WI38 (cell line): ENCODE measurements at regions not wholly inside any gene's neighbourhood (a gene's known extent, or its start where the extent isn't known, plus 50 kb on each side); places are given as distances from the start of the nearest gene placed in this dataset.

ENCODE experiments used
- H3K4me3 ChIP-seq: 2 replicates; pipeline ENCODE4 v1.5.1; 2011; ENCODE audit warnings: low read depth, mild to moderate bottlenecking, control low read depth, low read length
- TF ChIP-seq, protein P1 (sequence below): IDR thresholded peaks from 2 replicates; pipeline ENCODE4 v1.5.1; 2012; ENCODE audit warnings: low read depth, mild to moderate bottlenecking, control low read depth, low read length

DNA sequence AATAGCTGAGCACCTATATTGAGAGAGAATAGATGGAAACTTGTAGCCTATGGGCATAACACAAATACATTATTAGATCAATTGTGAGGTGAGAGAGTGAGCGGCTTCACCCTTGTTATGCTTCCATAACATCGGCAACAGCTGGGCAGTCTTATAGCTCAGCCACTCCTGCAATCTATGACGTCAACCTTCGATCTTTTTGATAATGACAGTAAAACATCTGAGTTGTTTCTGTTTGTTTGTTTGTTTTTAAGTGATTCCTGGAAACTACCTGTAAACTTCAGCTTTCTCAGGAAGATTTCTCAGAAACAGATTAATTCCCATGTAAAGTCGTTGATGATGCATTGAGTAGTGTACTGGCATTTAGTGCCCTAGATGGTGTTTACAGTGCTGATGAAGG is 90.0 kb downstream of the DSEL start:
- no peak overlapping the region for H3K4me3 ChIP-seq
- TF ChIP-seq, protein P1, sequence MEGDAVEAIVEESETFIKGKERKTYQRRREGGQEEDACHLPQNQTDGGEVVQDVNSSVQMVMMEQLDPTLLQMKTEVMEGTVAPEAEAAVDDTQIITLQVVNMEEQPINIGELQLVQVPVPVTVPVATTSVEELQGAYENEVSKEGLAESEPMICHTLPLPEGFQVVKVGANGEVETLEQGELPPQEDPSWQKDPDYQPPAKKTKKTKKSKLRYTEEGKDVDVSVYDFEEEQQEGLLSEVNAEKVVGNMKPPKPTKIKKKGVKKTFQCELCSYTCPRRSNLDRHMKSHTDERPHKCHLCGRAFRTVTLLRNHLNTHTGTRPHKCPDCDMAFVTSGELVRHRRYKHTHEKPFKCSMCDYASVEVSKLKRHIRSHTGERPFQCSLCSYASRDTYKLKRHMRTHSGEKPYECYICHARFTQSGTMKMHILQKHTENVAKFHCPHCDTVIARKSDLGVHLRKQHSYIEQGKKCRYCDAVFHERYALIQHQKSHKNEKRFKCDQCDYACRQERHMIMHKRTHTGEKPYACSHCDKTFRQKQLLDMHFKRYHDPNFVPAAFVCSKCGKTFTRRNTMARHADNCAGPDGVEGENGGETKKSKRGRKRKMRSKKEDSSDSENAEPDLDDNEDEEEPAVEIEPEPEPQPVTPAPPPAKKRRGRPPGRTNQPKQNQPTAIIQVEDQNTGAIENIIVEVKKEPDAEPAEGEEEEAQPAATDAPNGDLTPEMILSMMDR: no peak

DNA sequence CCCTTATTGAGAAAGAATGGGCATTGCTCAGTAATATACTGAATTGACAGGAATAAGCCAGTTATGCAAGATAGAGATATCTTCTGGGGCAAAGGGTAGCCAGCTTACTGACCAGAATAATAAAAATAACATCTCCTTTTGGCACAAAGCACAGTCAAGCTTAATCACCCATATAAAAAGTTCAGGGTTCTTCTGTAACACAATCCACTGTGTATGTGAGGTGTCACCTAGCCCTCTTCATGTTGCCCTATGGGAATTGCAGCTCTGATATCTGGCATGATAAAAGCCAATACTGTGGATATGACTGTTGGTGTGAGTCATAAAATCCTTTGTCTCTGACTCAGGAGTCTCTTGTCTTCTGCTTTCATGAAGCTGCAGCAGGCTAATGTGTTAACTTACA is 90.8 kb downstream of the DSEL start:
- TF ChIP-seq, protein P1: no peak
- no peak overlapping the region for H3K4me3 ChIP-seq

DNA sequence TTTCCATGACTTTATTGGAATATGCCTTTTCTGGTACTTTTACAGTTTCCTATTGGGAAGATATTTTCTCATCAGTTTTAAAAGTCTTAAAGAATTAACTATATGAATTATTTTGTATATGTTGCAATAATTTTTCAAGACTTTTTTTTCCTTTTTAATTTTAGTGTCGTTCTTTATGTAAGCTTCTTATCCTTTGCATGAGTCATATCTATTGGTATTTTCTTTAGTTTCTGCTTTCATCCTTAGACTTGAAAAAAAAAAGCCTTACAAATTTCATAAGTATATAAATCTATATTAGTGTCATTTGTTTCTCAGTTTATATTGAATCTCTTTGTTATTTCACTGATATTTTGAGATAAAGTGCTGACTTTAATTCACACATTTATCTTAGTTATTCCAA is 94.9 kb downstream of the DSEL start:
- TF ChIP-seq, protein P1: no peak
- H3K4me3 ChIP-seq: no peak overlapping the region

DNA sequence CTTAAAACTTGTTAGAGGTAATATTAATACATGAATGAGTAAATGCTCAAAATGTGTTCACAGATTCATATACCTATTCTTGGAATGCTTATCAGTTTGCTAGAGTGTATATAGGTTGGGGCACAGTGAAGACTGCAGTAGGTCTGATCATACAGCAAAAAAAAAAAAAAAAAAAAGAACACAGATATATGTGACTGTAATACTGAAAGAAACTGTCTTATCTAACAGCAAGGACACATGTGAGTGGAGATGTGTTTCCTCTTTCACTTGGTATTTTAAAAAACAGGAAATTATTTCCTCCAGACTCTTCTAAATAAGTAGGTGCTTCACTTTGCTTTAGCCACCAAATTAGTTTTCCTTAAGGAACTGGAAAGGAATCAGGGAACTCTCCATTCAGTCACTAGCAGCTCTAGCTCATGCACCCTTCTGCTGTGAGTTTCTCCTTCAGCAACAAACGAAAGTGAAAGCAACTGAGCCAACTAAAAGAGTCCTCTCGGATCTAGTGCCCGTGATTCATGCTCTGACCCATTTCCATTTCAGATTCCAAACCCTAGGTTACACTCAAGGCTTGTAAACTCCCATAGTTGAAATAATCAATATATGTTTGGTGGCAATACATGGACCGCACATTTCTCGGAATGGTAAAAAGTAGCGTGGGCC is 98.5 kb downstream of the DSEL start:
- H3K4me3 ChIP-seq: peak overlapping the region; percentile 40
- TF ChIP-seq, protein P1: no peak

DNA sequence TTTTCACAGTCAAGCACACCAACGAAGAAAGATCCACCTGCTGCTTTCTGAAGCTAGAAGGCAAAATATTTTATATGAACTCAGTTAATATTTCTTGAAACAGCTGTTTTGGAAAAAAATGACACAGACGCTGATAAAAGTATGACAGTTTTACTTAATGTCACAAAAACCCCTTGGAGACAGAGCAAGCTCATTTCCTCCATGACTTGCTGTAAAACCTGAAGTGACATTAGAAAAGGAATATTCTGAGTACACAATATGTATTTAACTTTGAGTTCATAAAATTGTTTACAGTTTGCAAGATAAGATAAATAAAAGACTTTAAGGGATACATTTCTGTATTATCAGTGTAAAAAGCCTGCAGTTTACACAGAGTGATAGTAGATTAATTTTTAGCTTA is 105.4 kb downstream of the DSEL start:
- no peak overlapping the region for H3K4me3 ChIP-seq
- TF ChIP-seq, protein P1: no peak

DNA sequence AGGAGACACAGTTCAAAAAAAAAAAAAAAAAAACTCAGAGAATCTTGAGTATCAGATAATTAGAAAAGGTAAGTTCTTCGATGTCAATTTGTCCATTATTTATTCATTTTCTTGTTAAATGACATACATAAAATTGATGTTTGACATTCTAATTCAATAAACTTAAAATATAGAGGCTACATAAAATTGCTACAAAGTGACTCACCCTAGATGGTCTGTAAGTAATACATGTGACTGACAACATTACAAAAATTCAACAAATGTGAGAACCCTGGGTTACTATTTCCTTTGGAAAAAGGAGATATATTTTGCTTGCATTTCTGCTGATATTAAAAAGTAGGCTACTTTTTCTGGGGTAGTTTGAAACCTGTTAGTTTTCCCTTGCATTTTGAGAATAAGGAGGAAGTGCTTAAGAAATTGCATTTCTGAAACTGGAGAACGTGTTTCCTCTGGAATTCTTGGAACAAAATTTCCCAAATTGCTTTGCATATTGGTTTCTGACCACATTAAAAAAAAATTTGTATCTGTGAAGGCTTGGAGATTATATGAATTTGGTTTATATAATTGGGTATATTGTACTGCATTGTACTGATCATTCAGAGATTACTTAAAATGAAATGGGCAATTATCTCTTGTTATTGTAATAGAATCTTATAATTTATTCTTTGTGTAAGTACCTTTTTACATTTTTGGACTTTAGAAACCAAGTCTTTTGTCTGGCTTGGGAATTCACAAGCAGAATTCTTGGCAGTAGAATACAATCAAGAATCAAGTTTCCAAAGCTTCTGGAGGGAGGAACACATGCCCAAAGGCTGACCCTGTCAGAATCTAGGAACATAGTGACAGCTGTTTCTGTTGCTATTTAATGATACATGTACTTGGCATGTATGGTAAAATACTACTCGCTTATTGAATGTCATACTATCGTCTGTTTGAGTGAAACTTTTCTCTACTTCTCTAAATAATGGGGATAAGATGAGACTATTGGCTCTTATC is 106.1 kb downstream of the DSEL start:
- no peak overlapping the region for H3K4me3 ChIP-seq
- TF ChIP-seq, protein P1: no peak

DNA sequence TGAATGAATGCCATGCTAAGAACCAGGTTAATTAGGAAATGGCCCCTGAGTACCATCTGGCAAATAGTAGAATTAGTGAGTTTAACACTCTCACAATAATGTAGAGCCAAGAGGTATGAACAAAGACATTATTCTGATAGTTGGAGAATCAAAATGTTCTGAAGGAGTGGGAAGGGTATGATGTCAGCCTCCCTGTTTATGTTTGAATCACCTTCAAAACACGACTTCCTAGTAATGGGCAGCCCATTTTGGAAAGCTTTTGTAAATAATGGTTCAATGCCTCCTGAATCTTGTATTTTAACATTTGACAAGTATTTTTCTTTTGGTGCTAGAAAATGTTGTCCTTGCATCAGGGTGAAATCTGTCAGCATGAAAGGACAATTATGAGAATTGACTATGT is 108.3 kb downstream of the DSEL start:
- H3K4me3 ChIP-seq: no peak overlapping the region
- TF ChIP-seq, protein P1: no peak
